B cell (primary cell): ENCODE measurements at regions not wholly inside any gene's neighbourhood (a gene's known extent, or its start where the extent isn't known, plus 50 kb on each side); places are given as distances from the start of the nearest gene placed in this dataset.

Experiments
- ATAC-seq: fragments of 200-7000 bp; cut with Tn5 transposase; one replicate; pipeline ENCODE4 v1.10.0; 2021; ENCODE audit warnings: low read depth, mild to moderate bottlenecking, moderate number of reproducible peaks, moderate library complexity
- CTCF ChIA-PET: fragments of 350-600 bp; sonication (Branson Sonifier 250); formaldehyde crosslinking; loops from one replicate; lab custom pipeline; 2021; ENCODE audit warnings: antibody characterized with exemption, inconsistent platforms; lab: Charles Lee
- POLR2A ChIA-PET: fragments of 350-600 bp; sonication (Branson Sonifier 250); formaldehyde crosslinking; loops from one replicate; lab custom pipeline; 2021; ENCODE audit warnings: antibody characterized with exemption; lab: Charles Lee
- DNase-seq: peaks from one replicate; pipeline ENCODE4 v3.0.0; 2013
- H2AFZ ChIP-seq: 2 replicates; pipeline ENCODE4 v1.6.1; 2012; ENCODE audit warnings: mild to moderate bottlenecking, low read depth, low read length; ENCODE audit not compliant: insufficient read depth, poor library complexity, severe bottlenecking
- H3K27ac ChIP-seq, 2 donors: 1 replicate in 1 of 2; 2 replicates in 1 of 2; pipeline ENCODE4 v1.5.1; 2012 to 2013; ENCODE audit warnings: low read length in 2 of 2, mild to moderate bottlenecking in 2 of 2, moderate library complexity in 1 of 2
- H3K27me3 ChIP-seq, 4 experiments: fragments of 200-600 bp in 1 of 4; sonication (generic) in 1 of 4; replicated peaks in 1 of 4; 1 replicate in 2 of 4; 2 replicates in 2 of 4; pipeline versions ENCODE4 v1.6.1 to v1.7.0; 2013 to 2016; ENCODE audit warnings: low read length in 3 of 4, mild to moderate bottlenecking in 2 of 4, mixed read lengths in 1 of 4, moderate library complexity in 1 of 4; ENCODE audit not compliant: insufficient read depth in 4 of 4, control insufficient read depth in 3 of 4; ENCODE audit errors: control extremely low read depth in 1 of 4
- H3K36me3 ChIP-seq, 2 experiments: replicated peaks in 1 of 2; 1 replicate in 1 of 2; 2 replicates in 1 of 2; pipeline versions ENCODE4 v1.6.1 to v1.7.1; 2013; ENCODE audit warnings: low read length in 1 of 2; ENCODE audit not compliant: insufficient read depth in 2 of 2, control insufficient read depth in 1 of 2; ENCODE audit errors: control extremely low read depth in 1 of 2, extremely low read depth in 1 of 2
- H3K4me1 ChIP-seq, 2 donors: fragments of 200-600 bp in 1 of 2; sonication (generic) in 1 of 2; 1 replicate in 1 of 2; 2 replicates in 1 of 2; pipeline versions ENCODE4 v1.5.1 to v1.6.1; 2013 to 2017; ENCODE audit warnings: low read length in 2 of 2; ENCODE audit not compliant: control insufficient read depth in 2 of 2, insufficient read depth in 2 of 2
- H3K4me2 ChIP-seq: replicated peaks from 2 replicates; pipeline ENCODE3; 2012; ENCODE audit warnings: mild to moderate bottlenecking, low read depth, low read length; ENCODE audit not compliant: poor library complexity, severe bottlenecking
- H3K4me3 ChIP-seq, 5 experiments: fragments of 200-600 bp in 1 of 5; sonication (generic) in 1 of 5; 1 replicate in 3 of 5; 2 replicates in 2 of 5; pipeline versions ENCODE4 v1.5.1 to v1.7.0; 2011 to 2016; ENCODE audit warnings: low read length in 4 of 5, mild to moderate bottlenecking in 4 of 5, low read depth in 2 of 5, control low read depth in 1 of 5, moderate library complexity in 1 of 5; ENCODE audit not compliant: insufficient read depth in 1 of 5; ENCODE audit errors: control extremely low read depth in 1 of 5, extremely low read depth in 1 of 5
- H3K79me2 ChIP-seq: fragments of 200-600 bp; sonication (generic); one replicate; pipeline ENCODE4 v1.6.0; 2016; ENCODE audit warnings: low read length; ENCODE audit not compliant: control insufficient read depth, insufficient read depth
- H3K9ac ChIP-seq: fragments of 200-600 bp; sonication (generic); 2 replicates; pipeline ENCODE4 v1.6.1; 2017; ENCODE audit warnings: mild to moderate bottlenecking, low read length, moderate library complexity
- H3K9me3 ChIP-seq, 3 donors: one replicate each; pipeline versions ENCODE4 v1.6.1 to v1.7.1; 2013; ENCODE audit warnings: low read length in 2 of 3; ENCODE audit not compliant: control insufficient read depth in 2 of 3, insufficient read depth in 1 of 3; ENCODE audit errors: control extremely low read depth in 1 of 3
- H4K20me1 ChIP-seq: 2 replicates; pipeline ENCODE4 v1.6.0; 2012; ENCODE audit warnings: mild to moderate bottlenecking, low read length; ENCODE audit not compliant: insufficient read depth, control insufficient read depth, poor library complexity, severe bottlenecking
- H3K27ac Mint-ChIP-seq: one replicate; pipeline ENCODE4 v1.8.0; 2021; ENCODE audit warnings: mixed read lengths
- H3K27me3 Mint-ChIP-seq: one replicate; pipeline ENCODE4 v1.8.0; 2021; ENCODE audit warnings: mixed read lengths
- H3K4me1 Mint-ChIP-seq: one replicate; pipeline ENCODE4 v1.8.0; 2021; ENCODE audit warnings: mixed read lengths
- H3K4me3 Mint-ChIP-seq: one replicate; pipeline ENCODE4 v1.8.0; 2021; ENCODE audit warnings: mixed read lengths
- H3K9me3 Mint-ChIP-seq: one replicate; pipeline ENCODE4 v1.8.0; 2022; ENCODE audit warnings: mixed read lengths; ENCODE audit not compliant: insufficient read depth
- EZH2 ChIP-seq: IDR thresholded peaks from 2 replicates; pipeline ENCODE4 v1.6.1; 2012; ENCODE audit warnings: borderline replicate concordance, low read depth, mild to moderate bottlenecking, moderate library complexity, low read length; ENCODE audit not compliant: insufficient read depth, poor library complexity, severe bottlenecking
- WGBS: methylation state at CpG from one replicate; pipeline ENCODE4 v1.1.5; 2013; ENCODE audit warnings: missing lambda C conversion rate; ENCODE audit not compliant: insufficient coverage; 5-methylcytosine and 5-hydroxymethylcytosine counted together
- intact Hi-C: fragments of 100-400 bp; cut with micrococcal nuclease; formaldehyde crosslinking; loops from one replicate; pipeline ENCODE4 v1.10.0; 2022
- TF ChIP-seq, protein P1 (sequence below): fragments of 200-600 bp; IDR thresholded peaks from one replicate; pipeline ENCODE4 v1.8.0; 2022; ENCODE audit warnings: antibody characterized with exemption, mild to moderate bottlenecking

DNA sequence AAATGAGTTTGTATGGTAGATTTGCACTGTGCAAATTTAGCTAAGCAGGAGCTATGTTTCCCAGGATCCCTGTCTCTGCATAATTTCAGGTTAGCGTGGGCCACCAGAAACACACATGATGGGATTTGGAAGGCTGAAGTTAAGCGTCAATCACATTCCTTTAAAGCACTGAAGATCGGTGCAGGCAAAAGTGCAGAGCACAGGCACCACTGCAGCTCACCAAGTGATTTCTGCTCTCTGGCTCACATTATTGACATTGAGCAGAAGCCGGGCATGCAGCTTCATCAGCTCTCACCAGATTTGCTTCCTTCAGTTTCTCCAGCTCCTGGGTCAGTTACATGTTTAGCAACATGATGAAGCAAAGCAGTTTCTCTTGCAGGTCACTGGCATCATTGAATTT, 256.4 kb upstream of the TGFBR2 start:
- POLR2A ChIA-PET: interaction anchor here (0.6 kb wide), 1 partner anchor 264 kb away, joined by 3 read pairs; no protein-coding TSS in a partner anchor
- no peak overlapping the region for H3K4me3 Mint-ChIP-seq
- Histone ChIP-seq H3K4me3 (no peak overlapping the region), H3K4me1 (peaks cover 20 to 21% of the 10 kb centered on the region in 2 donors), H4K20me1 (no peaks in the 10 kb centered on the region), H3K36me3 (no peaks in the 10 kb centered on the region), H3K9me3 (no peaks in the 10 kb centered on the region), H3K79me2 (no peaks in the 10 kb centered on the region), H3K9ac (no peak overlapping the region), H3K27ac (no peak overlapping the region), H3K27me3 (peaks cover 0 to 19% (median 8%) of the 10 kb centered on the region in 4 experiments), H3K4me2 (no peak overlapping the region), H2AFZ (no peak overlapping the region)
- peaks cover 25% of the 10 kb centered on the region for H3K27me3 Mint-ChIP-seq
- no peaks in the 10 kb centered on the region for H3K9me3 Mint-ChIP-seq
- intact Hi-C loops: no loop called here
- CTCF ChIA-PET: no interaction called here
- 100% methylated on average over 3 of the region's 4 CpGs for WGBS
- H3K27ac Mint-ChIP-seq: no peak overlapping the region
- no peak for TF ChIP-seq EZH2
- TF ChIP-seq, protein P1, sequence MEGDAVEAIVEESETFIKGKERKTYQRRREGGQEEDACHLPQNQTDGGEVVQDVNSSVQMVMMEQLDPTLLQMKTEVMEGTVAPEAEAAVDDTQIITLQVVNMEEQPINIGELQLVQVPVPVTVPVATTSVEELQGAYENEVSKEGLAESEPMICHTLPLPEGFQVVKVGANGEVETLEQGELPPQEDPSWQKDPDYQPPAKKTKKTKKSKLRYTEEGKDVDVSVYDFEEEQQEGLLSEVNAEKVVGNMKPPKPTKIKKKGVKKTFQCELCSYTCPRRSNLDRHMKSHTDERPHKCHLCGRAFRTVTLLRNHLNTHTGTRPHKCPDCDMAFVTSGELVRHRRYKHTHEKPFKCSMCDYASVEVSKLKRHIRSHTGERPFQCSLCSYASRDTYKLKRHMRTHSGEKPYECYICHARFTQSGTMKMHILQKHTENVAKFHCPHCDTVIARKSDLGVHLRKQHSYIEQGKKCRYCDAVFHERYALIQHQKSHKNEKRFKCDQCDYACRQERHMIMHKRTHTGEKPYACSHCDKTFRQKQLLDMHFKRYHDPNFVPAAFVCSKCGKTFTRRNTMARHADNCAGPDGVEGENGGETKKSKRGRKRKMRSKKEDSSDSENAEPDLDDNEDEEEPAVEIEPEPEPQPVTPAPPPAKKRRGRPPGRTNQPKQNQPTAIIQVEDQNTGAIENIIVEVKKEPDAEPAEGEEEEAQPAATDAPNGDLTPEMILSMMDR: no peak
- peaks cover 18% of the 10 kb centered on the region for H3K4me1 Mint-ChIP-seq
- no peak for DNase-seq
- ATAC-seq: no peak

DNA sequence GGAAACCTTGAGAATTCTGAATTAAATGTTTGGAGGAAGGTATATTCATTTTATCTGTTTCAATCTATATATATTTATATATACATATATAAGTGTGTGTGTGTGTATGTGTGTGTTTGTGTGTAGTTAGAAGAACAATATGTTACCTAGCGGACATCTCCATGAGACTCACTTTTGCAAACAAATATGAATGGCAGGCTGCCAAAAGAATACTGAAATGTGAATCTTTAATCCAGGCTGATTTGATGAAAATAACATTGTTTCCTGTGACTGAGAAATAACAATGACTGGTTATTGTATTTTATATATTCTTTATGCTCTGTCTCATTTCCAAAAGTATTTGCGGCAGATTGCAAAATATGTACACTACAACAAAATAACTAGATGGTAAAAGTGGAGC, 255.5 kb upstream of the TGFBR2 start:
- ATAC-seq (no peak), DNase-seq (no peak)
- peaks cover 27% of the 10 kb centered on the region for H3K4me1 Mint-ChIP-seq
- no peaks in the 10 kb centered on the region for H4K20me1 ChIP-seq
- TF ChIP-seq, protein P1: no peak
- no peak for TF ChIP-seq EZH2
- no peak overlapping the region for H2AFZ ChIP-seq
- peaks cover 0 to 19% (median 8%) of the 10 kb centered on the region in 4 experiments for H3K27me3 ChIP-seq
- POLR2A ChIA-PET: no interaction called here
- CTCF ChIA-PET: no interaction called here
- WGBS: no CpG with 5 or more reads among the region's 2 CpGs
- H3K27me3 Mint-ChIP-seq: peaks cover 25% of the 10 kb centered on the region
- H3K27ac Mint-ChIP-seq: no peak overlapping the region
- H3K9me3 Mint-ChIP-seq: no peaks in the 10 kb centered on the region
- intact Hi-C loops: no loop called here
- H3K79me2 ChIP-seq: no peaks in the 10 kb centered on the region
- no peak overlapping the region for H3K4me3 Mint-ChIP-seq
- H3K27ac ChIP-seq: no peak overlapping the region
- H3K9me3 ChIP-seq: no peaks in the 10 kb centered on the region
- H3K4me1 ChIP-seq: peaks cover 28 to 30% of the 10 kb centered on the region in 2 donors
- H3K4me3 ChIP-seq: no peak overlapping the region
- no peaks in the 10 kb centered on the region for H3K36me3 ChIP-seq
- no peak overlapping the region for H3K4me2 ChIP-seq
- no peak overlapping the region for H3K9ac ChIP-seq
